GM10266 (cell line): ENCODE measurements at regions not wholly inside any gene's neighbourhood (a gene's known extent, or its start where the extent isn't known, plus 50 kb on each side); places are given as distances from the start of the nearest gene placed in this dataset.

Source experiments
- DNase-seq: peaks from one replicate; pipeline ENCODE4 v3.0.0; 2012; ENCODE audit errors: extremely low spot score
- TF ChIP-seq, protein P1 (sequence below): IDR thresholded peaks from 2 replicates; pipeline ENCODE4 v1.5.1; 2012; ENCODE audit warnings: mild to moderate bottlenecking, low read depth; ENCODE audit not compliant: control insufficient read depth, insufficient read depth; ENCODE audit errors: missing control alignments

DNA sequence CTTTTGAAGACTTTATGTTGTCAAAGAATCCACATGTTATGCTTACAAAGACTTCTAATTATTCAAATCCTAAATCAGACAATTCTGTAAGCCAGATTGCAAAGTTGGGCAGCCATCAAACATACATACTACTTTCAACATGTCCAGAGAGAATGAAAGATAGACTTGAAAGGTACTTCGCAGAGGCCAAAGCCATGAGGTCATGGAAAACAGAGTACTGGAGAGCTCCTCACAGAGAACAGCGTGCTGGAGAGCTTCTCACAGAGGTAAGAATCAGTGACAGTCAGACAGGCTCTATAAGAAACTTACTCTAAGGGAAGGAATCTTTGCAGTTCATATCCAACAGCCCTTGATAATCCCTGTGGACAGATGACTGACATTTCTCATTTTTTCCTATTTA, 400.2 kb downstream of the GJA1 start:
- DNase-seq = no peak
- TF ChIP-seq, protein P1, sequence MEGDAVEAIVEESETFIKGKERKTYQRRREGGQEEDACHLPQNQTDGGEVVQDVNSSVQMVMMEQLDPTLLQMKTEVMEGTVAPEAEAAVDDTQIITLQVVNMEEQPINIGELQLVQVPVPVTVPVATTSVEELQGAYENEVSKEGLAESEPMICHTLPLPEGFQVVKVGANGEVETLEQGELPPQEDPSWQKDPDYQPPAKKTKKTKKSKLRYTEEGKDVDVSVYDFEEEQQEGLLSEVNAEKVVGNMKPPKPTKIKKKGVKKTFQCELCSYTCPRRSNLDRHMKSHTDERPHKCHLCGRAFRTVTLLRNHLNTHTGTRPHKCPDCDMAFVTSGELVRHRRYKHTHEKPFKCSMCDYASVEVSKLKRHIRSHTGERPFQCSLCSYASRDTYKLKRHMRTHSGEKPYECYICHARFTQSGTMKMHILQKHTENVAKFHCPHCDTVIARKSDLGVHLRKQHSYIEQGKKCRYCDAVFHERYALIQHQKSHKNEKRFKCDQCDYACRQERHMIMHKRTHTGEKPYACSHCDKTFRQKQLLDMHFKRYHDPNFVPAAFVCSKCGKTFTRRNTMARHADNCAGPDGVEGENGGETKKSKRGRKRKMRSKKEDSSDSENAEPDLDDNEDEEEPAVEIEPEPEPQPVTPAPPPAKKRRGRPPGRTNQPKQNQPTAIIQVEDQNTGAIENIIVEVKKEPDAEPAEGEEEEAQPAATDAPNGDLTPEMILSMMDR = no peak

DNA sequence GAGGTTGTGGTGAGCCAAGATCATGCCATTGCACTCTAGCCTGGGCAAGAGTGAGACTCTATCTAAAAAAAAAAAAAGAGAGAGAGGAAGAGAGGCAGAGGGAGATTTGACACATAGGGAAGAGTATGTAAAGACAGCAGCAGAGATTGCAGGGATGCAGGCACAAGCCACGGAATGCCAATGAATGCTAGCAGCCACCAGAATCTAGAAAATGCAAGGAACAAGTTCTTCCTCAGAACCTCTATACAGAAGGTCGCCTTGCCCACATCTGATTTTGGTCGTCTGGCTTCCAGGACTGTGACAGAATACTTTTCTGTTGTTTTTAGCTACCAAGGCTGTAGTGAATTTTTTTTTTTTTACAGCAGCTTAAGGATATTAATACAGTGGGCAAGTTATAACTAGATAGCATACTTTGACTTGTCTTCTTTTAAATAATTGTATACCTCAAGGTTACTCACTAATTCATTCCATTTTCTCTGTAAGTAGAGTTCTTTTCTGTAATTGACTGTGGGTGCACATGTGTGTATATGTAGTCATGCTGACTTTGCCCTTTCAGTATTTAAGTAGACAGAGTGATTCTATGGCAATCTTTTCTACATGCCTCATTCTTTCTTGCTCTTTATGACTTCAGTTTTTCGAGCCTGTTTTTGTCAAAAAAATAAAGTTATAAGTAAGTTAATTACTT, 402.2 kb downstream of the GJA1 start:
- TF ChIP-seq, protein P1 = no peak
- DNase-seq = no peak

DNA sequence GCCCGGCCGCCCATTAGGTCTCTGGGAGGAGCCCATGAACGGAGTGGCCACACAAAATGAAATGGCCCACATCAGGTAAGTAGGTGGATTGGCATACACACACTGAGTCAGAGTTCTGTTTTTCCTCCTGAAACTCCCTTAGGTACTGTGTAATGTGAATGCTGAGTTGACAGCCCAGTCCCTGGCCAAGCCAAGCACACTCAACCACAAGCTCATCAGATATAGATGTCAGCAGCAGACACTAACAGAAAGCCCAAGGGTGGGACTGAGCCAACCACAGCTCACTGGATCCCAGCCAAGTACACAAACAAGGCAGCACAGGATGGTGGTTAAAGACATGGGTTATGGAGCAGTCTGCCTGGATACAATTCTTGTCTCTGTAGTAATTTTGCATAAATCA, 403.4 kb downstream of the GJA1 start:
- no peak for DNase-seq
- TF ChIP-seq, protein P1 = no peak

DNA sequence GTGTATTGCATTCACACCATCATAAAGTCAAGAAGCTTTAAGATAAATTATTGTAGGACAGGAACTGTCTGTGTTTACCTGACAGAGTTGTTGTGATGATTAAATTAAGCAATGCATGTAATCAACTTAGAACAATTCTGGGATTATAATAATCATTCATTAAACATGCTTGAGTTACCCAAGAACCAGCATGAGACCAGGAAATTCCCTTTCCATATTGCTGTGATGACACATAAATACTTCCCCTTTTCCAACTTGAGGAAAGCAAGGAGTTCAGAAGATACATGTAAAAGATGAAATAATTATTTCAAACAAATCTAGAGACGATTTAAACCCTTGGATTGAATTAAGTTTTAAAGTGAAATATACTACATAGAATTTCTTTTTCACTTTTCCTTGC, 404.4 kb downstream of the GJA1 start:
- TF ChIP-seq, protein P1 = no peak
- no peak for DNase-seq

DNA sequence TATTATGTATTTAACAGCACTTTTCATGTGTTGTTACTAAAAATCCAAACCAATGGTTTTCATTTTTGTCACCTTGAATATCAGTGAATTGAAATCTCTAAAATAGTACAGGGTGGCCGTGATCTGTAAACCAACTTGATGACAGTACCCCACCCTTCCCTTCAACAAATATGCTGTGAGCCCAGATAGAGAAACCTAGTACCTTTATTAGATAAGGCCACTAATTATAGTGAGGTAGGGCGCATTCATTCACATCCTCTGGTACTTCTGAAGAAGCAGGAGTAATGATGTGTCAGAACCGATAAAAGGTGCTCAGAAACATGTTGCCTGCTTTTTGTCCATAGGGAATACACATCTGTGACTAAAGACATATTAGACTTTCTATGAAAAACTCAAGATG, 409.5 kb downstream of the GJA1 start:
- DNase-seq = no peak
- TF ChIP-seq, protein P1 = no peak

DNA sequence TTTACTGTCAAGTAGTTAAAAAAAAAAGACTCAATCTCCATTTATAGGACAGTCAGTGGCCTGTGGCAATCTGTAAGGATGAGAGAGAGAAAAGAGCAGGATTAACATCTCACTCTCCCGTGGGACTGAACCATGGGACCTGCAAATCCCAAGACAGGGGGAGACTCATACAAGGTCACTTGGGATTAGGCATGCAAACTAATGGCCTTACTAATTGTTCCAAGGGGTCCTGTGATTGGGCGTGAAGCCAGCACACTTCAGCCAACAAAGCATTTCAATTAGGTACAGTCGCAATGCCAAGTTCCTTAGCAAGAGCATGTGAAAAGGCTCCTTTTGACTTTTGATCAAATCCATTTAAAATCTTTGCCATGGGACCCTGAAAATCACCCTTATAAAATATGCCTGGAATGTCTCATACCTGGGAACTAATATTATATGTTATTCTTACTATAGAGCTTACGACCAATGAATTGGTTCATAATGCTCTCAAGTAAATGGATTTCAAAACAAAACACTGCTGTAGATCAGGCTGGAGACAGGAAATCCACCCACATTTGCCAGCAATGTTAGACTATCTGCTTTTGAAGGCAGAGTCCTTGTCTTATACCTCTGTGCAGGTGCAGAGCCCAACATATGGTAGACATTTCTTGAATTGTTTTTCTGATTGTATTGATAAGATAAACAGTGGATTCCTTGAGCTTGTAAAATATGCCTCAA, 412.5 kb downstream of the GJA1 start:
- TF ChIP-seq, protein P1 = no peak

DNA sequence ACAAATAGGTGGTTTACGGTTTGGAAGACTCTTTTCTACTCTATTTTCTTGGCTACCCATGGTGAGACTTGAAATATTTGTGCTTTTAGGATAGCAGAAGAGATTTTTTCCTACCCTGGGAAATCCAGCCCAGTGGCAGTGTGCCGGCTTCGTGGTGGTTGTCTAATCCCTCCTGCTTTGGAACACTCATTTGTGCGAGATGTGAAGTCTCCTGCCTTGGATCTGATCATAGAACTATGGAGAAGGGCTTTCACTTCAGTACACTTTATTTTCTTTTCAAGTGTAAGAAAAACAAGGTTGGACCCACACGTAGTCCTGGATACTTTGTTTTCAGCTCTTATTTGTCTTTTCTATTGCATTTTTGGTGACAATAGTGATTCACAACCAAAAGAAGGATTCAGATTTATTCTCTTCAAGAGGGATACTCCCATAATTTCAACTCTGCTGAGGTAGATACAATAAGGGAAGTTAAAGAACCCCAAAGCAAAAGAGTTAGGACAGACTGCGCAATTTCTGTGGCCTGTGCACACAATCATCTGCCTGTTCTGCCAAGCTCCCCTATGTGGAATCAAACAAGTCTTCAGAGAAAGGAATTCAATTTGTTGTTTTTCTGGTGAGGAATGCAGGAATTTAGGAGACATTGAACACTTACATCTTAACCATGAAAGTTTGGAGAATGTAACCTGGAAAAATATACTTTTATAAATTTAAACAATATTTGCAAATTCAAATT, 413.2 kb downstream of the GJA1 start:
- no peak for DNase-seq
- TF ChIP-seq, protein P1 = no peak

More for the DNA sequence above, 412.5 kb downstream of the GJA1 start:
- DNase-seq = no peak
